Esophagus muscularis mucosa (tissue), 2 donors: ENCODE measurements at regions not wholly inside any gene's neighbourhood (a gene's known extent, or its start where the extent isn't known, plus 50 kb on each side); places are given as distances from the start of the nearest gene placed in this dataset.

Experiments
- POLR2A ChIP-seq: fragments of 450-650 bp; IDR thresholded peaks from one replicate; pipeline ENCODE4 v1.6.1; 2017; ENCODE audit warnings: antibody characterized with exemption, moderate library complexity, mild to moderate bottlenecking, low read depth
- POLR2AphosphoS5 ChIP-seq, 2 donors: sonication (generic); formaldehyde crosslinking; IDR thresholded peaks; one replicate each; pipeline ENCODE4 v1.6.1; 2017; ENCODE audit warnings: antibody characterized with exemption in 2 of 2

DNA sequence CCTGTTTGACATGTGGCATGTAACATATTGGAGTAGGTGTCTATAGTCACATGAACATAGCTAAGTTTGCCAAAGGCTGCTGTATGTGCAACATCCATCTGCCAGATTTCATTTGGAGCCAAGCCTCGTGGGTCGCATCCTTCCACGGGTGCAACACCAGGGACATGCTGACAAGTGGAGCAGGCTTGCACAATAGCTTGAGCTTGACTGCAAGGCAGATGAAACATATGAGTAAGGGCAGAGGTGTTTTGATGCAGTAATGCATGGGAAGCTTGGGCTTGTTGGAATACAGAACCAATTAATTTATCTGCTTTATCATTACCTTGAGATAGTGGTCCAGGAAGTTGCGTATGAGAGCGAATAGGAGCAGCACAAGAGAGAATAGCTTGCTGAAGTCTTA lies 74.1 kb upstream of the BTN3A2 start:
- TF ChIP-seq POLR2AphosphoS5 (IDR thresholded peaks at IDR 0.05) (no peak), POLR2A (no peak)
